BLaER1 (cell line): ENCODE measurements at regions not wholly inside any gene's neighbourhood (a gene's known extent, or its start where the extent isn't known, plus 50 kb on each side); places are given as distances from the start of the nearest gene placed in this dataset.
A peak's percentile ranks its signal among the peaks of the same experiment; 100 is the strongest.

ENCODE experiments used
- H3K27ac ChIP-seq: shearing (Covaris generic); formaldehyde crosslinking; 2 replicates; pipeline ENCODE4 v1.8.1; 2022
- H3K27me3 ChIP-seq: shearing (Covaris generic); formaldehyde crosslinking; 2 replicates; pipeline ENCODE4 v1.8.1; 2022
- H3K36me3 ChIP-seq: shearing (Covaris generic); formaldehyde crosslinking; 2 replicates; pipeline ENCODE4 v1.8.1; 2022
- H3K4me1 ChIP-seq: shearing (Covaris generic); formaldehyde crosslinking; 2 replicates; pipeline ENCODE4 v1.8.1; 2022
- H3K4me2 ChIP-seq: shearing (Covaris generic); formaldehyde crosslinking; 2 replicates; pipeline ENCODE4 v1.8.1; 2022
- H3K4me3 ChIP-seq: shearing (Covaris generic); formaldehyde crosslinking; 2 replicates; pipeline ENCODE4 v1.8.1; 2022
- H3K9ac ChIP-seq: shearing (Covaris generic); formaldehyde crosslinking; 2 replicates; pipeline ENCODE4 v1.8.1; 2022
- H3K9me3 ChIP-seq: shearing (Covaris generic); formaldehyde crosslinking; 2 replicates; pipeline ENCODE4 v1.8.1; 2022
- H4K20me1 ChIP-seq: shearing (Covaris generic); formaldehyde crosslinking; 2 replicates; pipeline ENCODE4 v1.8.1; 2022
- Cebpa-rat ChIP-seq: shearing (Covaris generic); IDR thresholded peaks from 2 replicates; pipeline ENCODE4 v1.8.1; 2022

GRCh38 chr10:31590023-31590800 lies 271.2 kb downstream of the ZEB1 start:
- peaks cover 13% of the 10 kb centered on the region for H3K4me1 ChIP-seq
- no peaks in the 10 kb centered on the region for H3K36me3 ChIP-seq
- H3K9ac ChIP-seq: no peak overlapping the region
- peaks cover 35% of the 10 kb centered on the region for H3K9me3 ChIP-seq
- H3K4me2 ChIP-seq: no peak overlapping the region
- H3K27me3 ChIP-seq: no peaks in the 10 kb centered on the region
- H3K27ac ChIP-seq: no peak overlapping the region
- no peak overlapping the region for H3K4me3 ChIP-seq
- no peaks in the 10 kb centered on the region for H4K20me1 ChIP-seq
- TF ChIP-seq Cebpa-rat: no peak

GRCh38 chr10:31587691-31588090 lies 268.7 kb downstream of the ZEB1 start:
- H3K9me3 ChIP-seq: peaks cover 34% of the 10 kb centered on the region
- no peak overlapping the region for H3K4me3 ChIP-seq
- H3K36me3 ChIP-seq: no peaks in the 10 kb centered on the region
- H3K27me3 ChIP-seq: no peaks in the 10 kb centered on the region
- no peaks in the 10 kb centered on the region for H4K20me1 ChIP-seq
- H3K4me2 ChIP-seq: peak overlapping the region; percentile 40; the same call in 1 of the 2 replicates
- no peak overlapping the region for H3K27ac ChIP-seq
- H3K4me1 ChIP-seq: peaks cover 17% of the 10 kb centered on the region
- H3K9ac ChIP-seq: no peak overlapping the region
- TF ChIP-seq Cebpa-rat: no peak

DNA sequence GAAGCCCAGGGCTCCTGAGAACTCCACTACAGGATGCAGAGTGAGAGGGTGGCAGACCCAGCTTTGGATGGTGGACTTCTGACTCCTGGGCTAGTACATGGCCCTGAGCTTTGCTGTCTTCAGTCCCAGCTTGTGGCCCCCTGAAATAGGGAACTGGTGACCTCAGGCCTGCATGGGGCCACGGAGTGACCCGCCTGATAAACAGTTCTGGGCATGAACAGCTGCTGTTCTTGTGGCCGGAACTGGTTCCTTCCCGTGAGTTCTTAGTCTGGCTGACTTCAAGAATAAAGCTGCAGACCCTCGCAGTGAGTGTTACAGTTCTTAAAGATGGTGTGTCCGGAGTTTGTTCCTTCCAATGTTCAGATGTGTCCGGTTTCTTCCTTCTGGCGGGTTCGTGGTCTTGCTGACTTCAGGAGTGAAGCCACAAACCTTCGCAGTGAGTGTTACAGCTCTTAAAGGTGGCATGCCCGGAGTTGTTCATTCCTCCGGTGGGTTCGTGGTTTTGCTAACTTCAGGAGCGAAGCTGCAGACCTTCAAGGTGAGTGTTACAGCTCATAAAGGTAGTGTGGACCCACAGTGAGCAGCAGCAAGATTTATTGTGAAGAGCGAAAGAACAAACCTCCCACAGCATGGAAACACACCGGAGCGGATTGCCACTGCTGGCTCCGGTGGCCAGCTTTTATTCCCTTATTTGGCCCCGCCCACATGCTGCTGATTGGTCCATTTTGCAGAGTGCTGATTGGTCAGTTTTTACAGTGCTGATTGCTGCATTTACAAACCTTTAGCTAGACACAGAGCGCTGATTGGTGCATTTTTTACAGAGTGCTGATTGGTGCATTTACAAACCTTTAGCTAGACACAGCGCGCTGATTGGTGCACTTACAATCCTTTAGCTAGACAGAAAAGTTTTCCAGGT lies 268.0 kb downstream of the ZEB1 start:
- H3K4me1 ChIP-seq: peaks cover 24% of the 10 kb centered on the region
- H3K36me3 ChIP-seq: no peaks in the 10 kb centered on the region
- peaks cover 27% of the 10 kb centered on the region for H3K9me3 ChIP-seq
- H3K4me3 ChIP-seq: no peak overlapping the region
- H3K9ac ChIP-seq: no peak overlapping the region
- H3K27me3 ChIP-seq: no peaks in the 10 kb centered on the region
- TF ChIP-seq Cebpa-rat: no peak
- no peak overlapping the region for H3K27ac ChIP-seq
- H4K20me1 ChIP-seq: no peaks in the 10 kb centered on the region
- H3K4me2 ChIP-seq: peak overlapping the region; percentile 40

DNA sequence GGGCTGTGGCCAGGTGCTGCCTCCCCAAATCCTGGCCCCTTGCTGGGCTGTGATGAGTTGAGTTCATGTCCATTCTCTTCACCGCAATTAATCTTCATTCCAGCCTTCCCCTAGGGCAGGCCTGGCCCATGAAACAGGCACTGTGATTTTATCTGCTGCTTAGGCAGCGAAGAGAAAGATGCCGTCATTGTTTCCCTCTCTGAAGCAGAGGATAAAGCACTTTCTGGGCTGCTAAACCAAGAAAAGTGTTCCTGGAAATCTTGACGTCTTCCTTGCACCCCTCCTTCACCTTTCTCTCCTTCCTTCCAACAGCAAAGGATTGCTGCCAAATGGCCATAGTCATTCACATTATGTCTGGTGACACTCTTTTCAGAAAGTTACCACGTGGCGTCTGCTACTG lies 265.9 kb downstream of the ZEB1 start:
- peaks cover 18% of the 10 kb centered on the region for H3K9me3 ChIP-seq
- H3K27ac ChIP-seq: no peak overlapping the region
- no peak overlapping the region for H3K4me3 ChIP-seq
- H3K4me2 ChIP-seq: no peak overlapping the region
- no peaks in the 10 kb centered on the region for H4K20me1 ChIP-seq
- H3K36me3 ChIP-seq: no peaks in the 10 kb centered on the region
- TF ChIP-seq Cebpa-rat: no peak
- H3K27me3 ChIP-seq: no peaks in the 10 kb centered on the region
- H3K4me1 ChIP-seq: peaks cover 27% of the 10 kb centered on the region
- H3K9ac ChIP-seq: no peak overlapping the region

DNA sequence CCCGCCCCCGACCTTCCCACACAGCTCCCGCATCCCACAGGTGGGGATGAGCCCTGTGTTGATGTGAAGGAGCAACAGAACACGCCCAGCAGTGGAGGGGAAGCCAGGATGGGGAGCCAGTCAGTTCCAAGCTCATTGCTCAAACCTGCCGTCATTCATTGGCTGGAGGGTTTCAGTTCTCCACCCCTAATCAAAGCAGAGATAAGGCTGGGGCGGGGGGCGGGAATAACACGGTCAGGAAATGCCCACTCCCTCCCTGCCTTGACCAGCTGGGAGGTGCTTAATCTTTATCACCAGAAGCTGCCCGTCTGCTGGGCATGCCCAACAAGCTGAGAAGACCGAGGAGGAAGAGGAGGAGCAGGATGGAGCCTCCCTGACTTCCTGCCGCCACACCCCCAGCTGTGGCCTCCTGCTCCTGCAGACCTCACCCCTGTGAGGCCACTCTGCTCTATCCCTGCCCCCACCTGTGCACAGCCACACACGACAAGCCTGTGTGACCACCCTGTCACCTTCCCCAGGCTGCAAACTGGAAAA lies 265.1 kb downstream of the ZEB1 start:
- no peak overlapping the region for H3K4me3 ChIP-seq
- no peaks in the 10 kb centered on the region for H3K27me3 ChIP-seq
- no peak overlapping the region for H3K27ac ChIP-seq
- H3K4me2 ChIP-seq: no peak overlapping the region
- no peaks in the 10 kb centered on the region for H4K20me1 ChIP-seq
- no peak for TF ChIP-seq Cebpa-rat
- H3K9ac ChIP-seq: no peak overlapping the region
- no peaks in the 10 kb centered on the region for H3K36me3 ChIP-seq
- peaks cover 27% of the 10 kb centered on the region for H3K4me1 ChIP-seq
- H3K9me3 ChIP-seq: peaks cover 18% of the 10 kb centered on the region

GRCh38 chr10:31583293-31583692 lies 264.3 kb downstream of the ZEB1 start:
- peaks cover 33% of the 10 kb centered on the region for H3K4me1 ChIP-seq
- no peak overlapping the region for H3K4me3 ChIP-seq
- TF ChIP-seq Cebpa-rat: no peak
- no peak overlapping the region for H3K4me2 ChIP-seq
- no peaks in the 10 kb centered on the region for H3K27me3 ChIP-seq
- H3K27ac ChIP-seq: no peak overlapping the region
- H3K9ac ChIP-seq: no peak overlapping the region
- no peaks in the 10 kb centered on the region for H3K36me3 ChIP-seq
- H4K20me1 ChIP-seq: no peaks in the 10 kb centered on the region
- peaks cover 13% of the 10 kb centered on the region for H3K9me3 ChIP-seq

DNA sequence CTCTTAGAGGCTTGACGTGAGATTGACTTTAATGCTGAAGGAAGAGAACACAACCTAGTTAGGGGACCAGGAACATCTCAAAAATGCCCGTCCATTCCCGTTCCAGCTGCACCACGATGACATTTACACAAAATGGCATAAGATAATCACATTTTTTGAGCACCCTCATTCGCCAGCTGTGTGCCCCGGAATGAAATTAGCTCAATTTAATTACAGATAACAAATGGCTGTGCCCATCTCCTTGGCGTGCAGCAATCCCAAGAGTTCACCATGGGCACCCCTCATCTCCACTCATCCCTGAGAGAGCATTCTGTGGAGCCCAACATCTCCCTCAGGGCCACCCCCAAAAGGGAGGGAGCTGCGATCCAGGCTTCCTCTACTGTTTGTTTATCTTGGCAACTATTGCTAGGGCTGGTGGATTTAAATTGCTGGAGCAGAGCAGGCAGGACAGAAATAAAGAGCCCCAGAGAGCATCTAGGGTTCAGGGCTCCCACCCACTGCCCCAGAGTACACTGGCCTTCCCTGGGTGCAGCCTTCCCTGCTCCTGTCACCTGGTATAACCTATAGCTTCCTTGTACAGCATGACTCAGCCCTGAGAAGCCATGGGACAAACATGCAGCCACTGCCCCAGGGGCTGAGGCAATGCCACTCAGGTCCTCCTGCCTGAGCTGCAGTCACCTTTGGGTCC lies 263.5 kb downstream of the ZEB1 start:
- Histone ChIP-seq H3K4me3 (no peak overlapping the region), H3K4me2 (peak overlapping the region; percentile 40), H3K9ac (no peak overlapping the region), H3K27ac (no peak overlapping the region), H4K20me1 (no peaks in the 10 kb centered on the region), H3K9me3 (peaks cover 6% of the 10 kb centered on the region), H3K36me3 (no peaks in the 10 kb centered on the region), H3K4me1 (peaks cover 36% of the 10 kb centered on the region), H3K27me3 (no peaks in the 10 kb centered on the region)
- TF ChIP-seq Cebpa-rat: no peak

- Histone ChIP-seq H4K20me1 (no peaks in the 10 kb centered on the region), H3K4me1 (peaks cover 29% of the 10 kb centered on the region), H3K27ac (no peak overlapping the region), H3K36me3 (no peaks in the 10 kb centered on the region), H3K9ac (no peak overlapping the region), H3K27me3 (no peaks in the 10 kb centered on the region), H3K4me2 (peak overlapping the region; percentile 40), H3K4me3 (no peak overlapping the region), H3K9me3 (no peaks in the 10 kb centered on the region)
- TF ChIP-seq Cebpa-rat: no peak
Measured at GRCh38 chr10:31581741-31582323, 262.8 kb downstream of the ZEB1 start.

DNA sequence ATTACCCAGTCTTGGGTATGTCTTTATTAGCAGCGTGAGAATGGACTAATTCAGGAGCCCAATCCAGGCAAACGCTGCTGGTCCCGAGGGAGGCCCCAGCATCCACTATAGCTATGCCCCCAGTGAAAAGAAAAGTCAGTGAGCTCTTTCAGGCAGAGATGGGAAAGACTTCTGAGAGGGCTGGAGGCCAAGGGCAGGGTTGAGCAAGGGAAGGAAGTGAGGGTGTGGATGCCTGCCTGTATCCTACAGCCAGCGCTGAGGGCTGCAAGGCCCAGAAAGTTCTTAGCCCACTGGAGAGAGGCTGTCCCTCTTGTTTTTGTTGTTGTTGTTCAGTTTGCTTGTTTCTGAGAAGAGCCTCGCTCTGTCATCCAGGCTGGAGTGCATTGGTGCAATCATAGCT lies 261.6 kb downstream of the ZEB1 start:
- Histone ChIP-seq H3K36me3 (no peaks in the 10 kb centered on the region), H4K20me1 (no peaks in the 10 kb centered on the region), H3K9me3 (no peaks in the 10 kb centered on the region), H3K4me1 (peaks cover 23% of the 10 kb centered on the region), H3K4me2 (no peak overlapping the region), H3K27ac (no peak overlapping the region), H3K9ac (no peak overlapping the region), H3K27me3 (no peaks in the 10 kb centered on the region), H3K4me3 (no peak overlapping the region)
- no peak for TF ChIP-seq Cebpa-rat
